Fibroblast of villous mesenchyme (primary cell): ENCODE measurements at regions not wholly inside any gene's neighbourhood (a gene's known extent, or its start where the extent isn't known, plus 50 kb on each side); places are given as distances from the start of the nearest gene placed in this dataset. TPM values are rescaled to one million over a fixed set of nuclear protein-coding genes. Genes with fewer than 3 reads are reported as not detected.

Experiments
- DNase-seq: peaks from one replicate; pipeline ENCODE4 v3.0.0-alpha.2; 2010; ENCODE audit warnings: low read depth
- H3K4me3 ChIP-seq: 2 replicates; pipeline ENCODE4 v1.5.1; 2011; ENCODE audit warnings: low read depth, mild to moderate bottlenecking, low read length
- small RNA-seq: library from RNA; depleted of rRNA; stranded (forward); fragments of <200 nt; gene quantifications from one replicate; pipeline ENCODE3, GENCODE V24; 2012
- TF ChIP-seq, protein P1 (sequence below): IDR thresholded peaks from 2 replicates; pipeline ENCODE4 v1.5.1; 2012; ENCODE audit warnings: low read depth, mild to moderate bottlenecking, low read length; ENCODE audit not compliant: insufficient read depth

GRCh38 chr21:20942523-20942922, 55.7 kb upstream of the NCAM2 start:
- no peak for DNase-seq
- H3K4me3 ChIP-seq = no peak overlapping the region
- TF ChIP-seq, protein P1, sequence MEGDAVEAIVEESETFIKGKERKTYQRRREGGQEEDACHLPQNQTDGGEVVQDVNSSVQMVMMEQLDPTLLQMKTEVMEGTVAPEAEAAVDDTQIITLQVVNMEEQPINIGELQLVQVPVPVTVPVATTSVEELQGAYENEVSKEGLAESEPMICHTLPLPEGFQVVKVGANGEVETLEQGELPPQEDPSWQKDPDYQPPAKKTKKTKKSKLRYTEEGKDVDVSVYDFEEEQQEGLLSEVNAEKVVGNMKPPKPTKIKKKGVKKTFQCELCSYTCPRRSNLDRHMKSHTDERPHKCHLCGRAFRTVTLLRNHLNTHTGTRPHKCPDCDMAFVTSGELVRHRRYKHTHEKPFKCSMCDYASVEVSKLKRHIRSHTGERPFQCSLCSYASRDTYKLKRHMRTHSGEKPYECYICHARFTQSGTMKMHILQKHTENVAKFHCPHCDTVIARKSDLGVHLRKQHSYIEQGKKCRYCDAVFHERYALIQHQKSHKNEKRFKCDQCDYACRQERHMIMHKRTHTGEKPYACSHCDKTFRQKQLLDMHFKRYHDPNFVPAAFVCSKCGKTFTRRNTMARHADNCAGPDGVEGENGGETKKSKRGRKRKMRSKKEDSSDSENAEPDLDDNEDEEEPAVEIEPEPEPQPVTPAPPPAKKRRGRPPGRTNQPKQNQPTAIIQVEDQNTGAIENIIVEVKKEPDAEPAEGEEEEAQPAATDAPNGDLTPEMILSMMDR = no peak

- TF ChIP-seq, protein P1 = no peak
- no peak for DNase-seq
- H3K4me3 ChIP-seq = no peak overlapping the region
Measured at GRCh38 chr21:20943561-20943997, 54.6 kb upstream of the NCAM2 start.

DNA sequence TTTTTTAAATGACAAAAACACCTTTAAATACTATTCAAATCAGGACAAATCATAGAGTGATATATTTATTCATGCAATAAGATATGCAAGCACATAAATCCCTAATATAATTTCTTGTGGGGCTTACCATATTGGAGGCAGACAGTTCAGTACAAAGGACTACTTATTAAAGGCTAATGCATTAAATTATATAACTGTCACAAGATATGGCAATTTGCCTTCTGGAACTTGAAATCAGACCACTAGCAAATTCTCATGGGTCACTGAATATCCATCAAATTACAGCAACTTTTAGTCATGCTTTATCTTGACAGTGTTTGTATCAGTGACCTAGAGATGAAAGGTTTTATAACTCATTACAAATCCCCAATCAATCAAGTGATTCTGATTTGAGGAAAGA, 54.1 kb upstream of the NCAM2 start:
- no peak overlapping the region for H3K4me3 ChIP-seq
- no peak for DNase-seq
- TF ChIP-seq, protein P1 = no peak

DNA sequence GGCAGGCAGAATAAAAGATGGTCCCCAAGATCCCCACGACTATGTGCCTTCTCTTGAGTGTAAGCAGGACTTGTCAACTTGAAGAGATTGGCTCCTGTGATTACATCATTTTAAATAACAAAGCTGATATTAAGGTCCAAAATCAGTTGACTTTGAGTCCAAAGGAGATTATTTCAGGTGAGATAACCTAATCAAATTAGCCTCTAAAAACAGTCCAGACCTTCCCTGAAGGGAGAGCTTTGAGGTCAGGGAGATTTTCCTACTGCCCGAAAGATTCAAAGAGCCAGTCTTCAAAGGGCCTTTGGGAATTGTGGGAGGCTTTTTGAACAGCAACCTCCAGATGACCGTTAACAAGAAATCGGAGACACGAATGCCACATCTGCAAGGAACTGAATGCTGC, 51.5 kb upstream of the NCAM2 start:
- no peak for DNase-seq
- no peak overlapping the region for H3K4me3 ChIP-seq
- TF ChIP-seq, protein P1 = no peak

Small RNA genes lying in the stretch of these regions (small RNA-seq; reads per million reads assigned to genes)
- gene AL157359.3 (not detected), gene AP001506.1 (not detected), gene MIR548X (not detected), gene RN7SKP147 (not detected), gene RNU1-139P (11.1 reads per million, percentile 91 among the genes with 10 or more reads in this experiment), gene RNU6-772P (not detected), gene RPL37P4 (not detected)
